GM18858 (cell line): ENCODE measurements at regions not wholly inside any gene's neighbourhood (a gene's known extent, or its start where the extent isn't known, plus 50 kb on each side); places are given as distances from the start of the nearest gene placed in this dataset.

Experiments
- ATAC-seq: cut with Tn5 transposase; IDR thresholded peaks from one replicate; pipeline ENCODE4 v1.9.1; 2021; ENCODE audit not compliant: unreplicated experiment

GRCh38 chr10:8588135-8588534 lies 533.6 kb downstream of the GATA3 start:
- ATAC-seq = no peak

GRCh38 chr10:8590518-8590917 lies 536.0 kb downstream of the GATA3 start:
- no peak for ATAC-seq

DNA sequence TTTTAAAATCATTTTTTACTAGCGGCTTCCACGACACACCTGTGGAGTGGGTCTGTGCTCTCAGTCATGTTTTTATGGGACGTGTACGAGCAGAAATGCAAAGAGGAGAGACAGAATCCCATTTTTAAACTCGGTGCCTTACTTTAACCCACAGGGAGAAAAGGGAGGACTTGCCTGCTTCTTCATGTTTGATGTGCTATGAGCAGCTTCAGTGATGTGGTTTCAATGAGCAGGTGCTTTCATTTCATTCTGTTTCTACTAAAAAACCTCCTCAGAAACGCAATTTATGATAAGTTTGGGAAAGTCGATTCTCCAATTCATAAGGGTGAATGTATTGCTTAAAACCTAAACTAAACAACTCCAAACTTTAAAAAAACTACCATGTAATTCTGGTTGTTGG lies 537.2 kb downstream of the GATA3 start:
- no peak for ATAC-seq

- no peak for ATAC-seq
These were observed 539.7 kb downstream of the GATA3 start for GRCh38 chr10:8594176-8594575.

DNA sequence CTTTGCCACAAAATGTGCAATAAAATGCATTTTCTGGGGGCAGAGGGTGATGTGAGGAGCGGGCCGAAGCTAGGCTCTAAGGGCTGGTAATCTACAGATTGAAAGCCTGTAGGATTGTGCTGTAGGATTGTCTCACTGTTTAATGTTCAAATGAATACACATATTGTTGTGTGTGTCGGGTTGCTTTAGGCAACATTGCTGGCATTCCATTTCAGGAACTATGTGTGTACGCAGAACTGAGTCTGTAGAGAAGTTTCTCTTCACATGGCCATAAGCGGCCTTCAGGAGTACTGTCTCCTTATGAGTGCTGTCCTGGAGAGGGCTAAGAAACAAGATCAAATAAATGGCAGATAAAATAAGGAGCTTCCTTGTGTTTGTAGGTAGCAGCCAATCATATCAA lies 540.2 kb downstream of the GATA3 start:
- ATAC-seq = no peak

DNA sequence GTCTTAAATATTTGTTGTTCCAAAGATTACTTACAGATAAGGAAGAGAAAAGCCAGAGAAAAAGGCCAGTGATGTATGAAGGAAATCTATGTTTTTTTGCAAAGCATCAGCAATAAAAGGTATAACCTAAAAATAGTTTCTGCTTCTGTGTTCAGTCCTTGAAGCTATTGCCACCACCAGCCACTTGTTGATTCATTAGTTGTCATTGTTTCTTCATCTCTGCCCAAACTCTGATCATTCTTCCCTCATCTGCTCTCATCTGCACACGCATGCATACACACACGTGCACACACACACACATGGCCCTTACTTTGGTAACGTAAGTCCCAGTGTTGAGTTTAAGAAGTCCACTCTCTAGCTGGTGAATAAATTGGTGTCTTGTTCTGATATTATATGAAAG lies 540.7 kb downstream of the GATA3 start:
- no peak for ATAC-seq

- ATAC-seq = no peak
These were observed 542.5 kb downstream of the GATA3 start for GRCh38 chr10:8596929-8597472.

DNA sequence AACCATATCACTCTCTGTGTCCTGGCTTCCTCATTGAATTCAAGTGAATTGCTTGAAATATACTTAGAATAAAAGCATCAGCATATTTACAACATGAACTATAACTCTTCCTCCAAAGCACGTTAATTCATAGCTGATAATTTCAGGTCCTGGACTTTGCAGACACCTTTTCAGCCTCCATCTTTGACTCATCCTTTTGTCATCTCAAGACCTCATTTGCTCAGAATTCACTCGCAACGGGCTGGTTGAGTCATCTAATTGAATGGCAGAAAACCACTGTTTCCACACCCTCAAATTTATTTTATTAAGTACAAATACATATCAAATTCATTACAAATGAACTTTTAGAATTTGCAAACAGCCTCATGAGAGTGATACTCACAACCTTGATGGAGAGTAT lies 545.7 kb downstream of the GATA3 start:
- ATAC-seq = no peak

DNA sequence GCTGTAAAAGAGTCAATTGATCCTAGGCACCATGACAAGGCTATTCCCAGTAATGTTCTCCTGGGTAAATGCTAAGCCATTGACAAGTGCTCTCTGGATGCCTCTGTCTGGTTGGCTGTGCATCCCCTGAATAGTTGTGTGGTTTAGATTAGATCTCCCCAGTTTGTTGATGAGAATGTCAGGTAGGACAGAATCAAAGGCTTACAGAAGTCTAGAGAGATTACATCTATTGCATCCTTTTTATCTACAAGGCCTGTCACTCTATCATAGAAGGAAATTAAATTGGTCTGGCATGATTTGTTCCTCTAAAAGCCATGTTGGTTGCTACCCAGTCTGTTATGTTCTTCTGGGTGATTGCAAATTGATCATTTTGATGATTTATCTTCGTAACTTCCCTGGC lies 548.3 kb downstream of the GATA3 start:
- ATAC-seq = no peak

DNA sequence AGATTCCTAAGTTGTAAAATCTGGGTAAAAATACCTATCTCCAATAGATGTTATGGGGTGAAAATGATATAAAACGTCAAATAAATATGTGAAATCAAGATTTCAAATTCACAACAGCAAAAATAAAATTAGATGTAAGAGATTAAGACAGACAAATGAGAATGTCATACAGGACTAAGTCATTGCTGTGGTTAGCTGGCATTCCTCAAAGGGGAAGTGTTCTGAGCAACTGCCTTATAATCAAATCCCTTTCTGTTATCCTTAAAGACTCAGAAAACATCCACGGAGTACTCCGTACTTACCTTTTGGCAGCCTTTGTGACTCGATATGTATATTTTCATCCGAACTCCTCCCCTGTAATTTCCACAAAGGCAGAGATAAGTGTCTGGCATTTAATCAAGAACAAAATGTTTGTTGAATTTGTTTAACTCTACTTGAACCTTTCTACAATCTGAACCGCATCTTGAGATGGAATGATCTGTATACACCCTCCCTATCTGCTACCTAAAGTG lies 559.6 kb downstream of the GATA3 start:
- ATAC-seq = no peak

DNA sequence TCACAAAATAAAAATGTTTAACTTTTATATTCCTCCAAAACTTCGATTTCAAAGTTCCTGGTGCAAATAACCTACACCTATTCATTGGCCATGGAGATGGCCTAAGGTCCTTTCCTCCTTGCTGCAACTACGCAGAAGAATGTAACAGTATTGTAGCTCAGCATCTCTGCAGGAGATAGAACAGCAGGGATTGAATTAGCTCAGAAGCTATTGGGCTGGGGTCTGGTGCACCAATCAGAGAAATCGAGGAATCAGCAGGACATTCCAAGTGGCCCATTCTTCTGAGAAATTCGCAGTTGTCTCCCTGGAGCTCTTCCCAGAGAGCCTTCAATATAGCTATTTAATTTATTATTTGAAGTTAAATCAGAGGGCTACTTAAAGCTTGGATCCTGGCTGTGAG lies 560.6 kb downstream of the GATA3 start:
- no peak for ATAC-seq

DNA sequence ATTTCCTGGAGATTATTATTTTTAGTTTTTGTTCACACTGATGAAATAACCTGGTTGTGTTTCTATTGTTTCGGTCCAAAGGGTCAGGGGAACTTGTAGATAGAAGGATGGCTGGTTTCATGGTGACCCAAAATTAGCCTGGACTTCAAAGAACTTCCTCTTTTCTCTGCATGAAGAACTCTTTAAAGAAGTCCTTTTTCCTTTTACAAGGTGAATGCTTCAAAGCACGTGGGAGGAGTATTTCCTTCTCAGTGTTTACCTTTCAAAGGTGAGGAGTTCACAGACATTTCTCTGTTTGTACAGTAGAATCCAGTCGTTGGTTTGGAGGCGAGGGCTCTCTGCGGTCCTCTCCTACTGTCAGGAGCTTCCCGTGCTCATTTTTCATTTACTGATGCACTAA lies 561.7 kb downstream of the GATA3 start:
- ATAC-seq = peak; percentile 91

DNA sequence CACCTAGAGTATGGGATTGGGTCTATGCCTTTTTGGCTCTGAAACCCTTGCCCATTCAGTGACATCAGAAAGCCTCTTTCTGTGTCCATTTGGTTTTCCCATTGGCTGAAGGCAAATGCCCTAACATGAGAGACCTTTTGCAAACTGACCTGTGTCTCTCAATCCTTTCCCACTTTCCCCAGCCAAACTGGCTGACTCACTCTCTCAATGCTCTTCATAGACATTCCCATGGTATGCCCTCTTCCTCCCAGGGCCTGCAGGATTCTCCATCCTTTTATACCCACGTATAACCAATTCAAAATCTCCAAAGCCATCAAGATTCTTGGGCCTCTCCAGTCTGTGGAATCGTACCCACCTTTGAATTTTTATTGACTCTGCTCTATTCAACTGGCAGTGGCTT lies 563.3 kb downstream of the GATA3 start:
- ATAC-seq = no peak

DNA sequence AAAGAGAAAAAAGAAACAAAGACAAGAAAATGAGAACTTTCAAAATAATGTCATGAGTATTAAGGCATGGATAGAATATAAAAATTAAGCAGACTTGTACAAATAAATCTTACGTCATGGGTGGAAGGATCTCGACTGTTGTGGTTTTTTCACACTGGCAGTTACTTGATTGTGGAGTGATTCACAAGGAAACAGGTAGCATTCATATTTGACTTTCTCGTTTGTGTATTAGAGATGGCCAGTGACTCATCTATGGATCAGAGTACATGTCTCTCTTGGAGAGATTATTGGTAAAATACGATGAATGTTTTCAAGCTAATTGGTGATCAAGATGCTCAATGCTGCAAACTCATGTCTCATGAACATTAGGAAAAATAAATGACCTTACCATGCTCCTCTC lies 564.3 kb downstream of the GATA3 start:
- no peak for ATAC-seq

DNA sequence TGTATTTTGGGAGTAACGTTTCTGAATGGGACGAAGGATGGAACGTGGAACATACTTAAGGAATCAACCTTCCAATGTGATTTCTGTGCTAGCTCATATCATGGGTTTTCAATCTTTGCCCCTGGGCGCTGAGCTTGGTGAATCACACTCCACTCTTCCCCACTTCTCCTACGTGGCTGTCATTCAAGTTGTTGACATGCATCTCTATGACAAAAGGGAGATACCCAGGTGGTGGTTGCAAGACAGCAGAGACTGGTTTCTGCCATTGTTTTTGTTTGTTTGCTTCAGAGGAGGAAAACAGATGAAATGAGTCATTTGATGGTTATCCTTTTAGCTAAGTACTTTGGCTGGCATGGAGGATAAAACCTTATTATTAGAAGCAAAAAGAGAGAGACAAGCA lies 573.9 kb downstream of the GATA3 start:
- ATAC-seq = no peak

DNA sequence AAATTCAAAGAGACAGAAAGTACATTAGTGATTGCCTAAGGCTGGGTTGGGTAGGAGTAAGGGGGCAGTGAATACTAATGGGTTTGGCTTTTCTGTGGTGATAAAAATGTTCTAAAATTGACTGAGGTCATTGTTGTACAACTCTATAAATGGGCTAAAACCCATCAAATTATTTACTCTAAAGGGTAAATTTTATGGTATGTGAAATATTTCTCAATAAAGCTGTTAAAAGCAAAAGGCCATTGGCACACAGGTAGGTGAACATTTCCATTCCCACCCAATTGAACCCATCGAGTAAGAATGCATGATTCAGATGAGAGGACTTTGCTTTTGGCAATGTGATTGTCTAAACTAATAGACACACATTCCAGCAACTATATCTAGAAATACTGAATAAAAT lies 579.4 kb downstream of the GATA3 start:
- no peak for ATAC-seq

DNA sequence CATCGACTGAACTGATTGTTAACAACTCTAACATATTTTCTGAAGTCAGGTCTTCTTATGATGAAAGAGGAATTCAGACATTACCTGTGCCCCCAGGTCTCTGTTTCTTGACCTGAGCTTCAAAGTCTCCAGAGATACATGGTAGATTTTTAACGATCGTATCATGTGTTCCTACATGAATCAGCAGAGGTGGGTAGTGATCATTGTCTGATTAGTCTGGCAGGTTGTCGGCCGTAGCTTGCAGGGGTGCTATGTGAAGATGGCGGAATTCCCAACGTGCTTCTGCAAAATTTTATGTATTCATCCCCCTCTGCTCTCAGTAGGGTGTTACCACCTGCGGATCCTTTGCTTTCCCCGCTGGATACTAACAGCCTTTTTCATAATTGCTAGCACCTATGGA lies 581.9 kb downstream of the GATA3 start:
- ATAC-seq = no peak

- ATAC-seq = no peak
These were observed 583.2 kb downstream of the GATA3 start for GRCh38 chr10:8637640-8638039.

GRCh38 chr10:8638088-8638672 lies 583.7 kb downstream of the GATA3 start:
- no peak for ATAC-seq

DNA sequence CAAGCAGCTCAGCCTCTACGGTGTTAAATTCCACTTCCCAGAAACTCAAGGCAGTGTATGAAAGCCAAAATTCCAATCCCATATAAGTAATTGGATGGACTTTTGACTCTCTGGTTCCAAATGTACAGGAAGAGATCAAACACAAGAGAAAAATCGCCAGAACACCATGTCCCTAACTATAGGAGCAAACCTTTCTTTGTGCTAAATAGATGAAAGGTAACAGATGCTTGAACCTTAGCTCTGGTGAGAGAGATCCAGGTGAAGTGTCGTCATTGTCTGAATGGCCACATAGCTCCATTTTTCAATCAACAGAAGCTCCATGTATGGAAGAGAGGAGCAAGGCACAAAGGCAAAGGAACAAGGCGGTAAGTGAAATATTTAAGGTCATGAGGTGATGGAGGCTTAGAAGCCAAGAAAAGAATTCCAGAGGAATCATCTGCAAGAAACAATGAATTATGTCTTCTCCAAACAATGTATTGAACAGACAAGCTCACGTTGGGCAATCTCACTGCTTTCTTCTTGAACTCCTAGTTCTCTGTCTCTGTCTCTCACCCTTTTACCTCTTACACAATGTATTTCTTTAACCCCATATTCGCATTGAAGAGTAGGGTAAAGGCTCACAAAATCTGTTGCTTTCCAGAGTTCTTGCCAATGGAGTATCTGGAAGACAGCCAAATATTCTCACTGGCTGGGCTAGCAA lies 585.1 kb downstream of the GATA3 start:
- no peak for ATAC-seq

DNA sequence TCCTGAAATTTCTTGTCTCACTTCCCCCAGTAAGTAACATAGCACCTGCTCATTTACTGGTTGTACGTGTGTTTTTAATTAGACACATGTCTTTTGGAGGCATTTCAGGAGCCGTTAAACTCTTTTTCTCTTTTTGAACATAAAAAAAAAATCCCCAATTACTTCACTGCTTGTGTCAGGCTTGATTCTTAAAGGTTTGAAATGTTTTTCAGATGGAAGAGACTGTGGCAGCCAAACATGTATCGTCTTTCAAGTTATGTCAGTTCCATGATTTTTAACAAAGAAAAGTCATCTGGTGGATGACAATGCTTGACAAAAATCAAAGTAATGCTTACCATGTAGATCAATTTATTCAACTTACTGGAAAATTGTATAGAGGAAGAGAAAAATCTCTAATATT lies 585.8 kb downstream of the GATA3 start:
- no peak for ATAC-seq

DNA sequence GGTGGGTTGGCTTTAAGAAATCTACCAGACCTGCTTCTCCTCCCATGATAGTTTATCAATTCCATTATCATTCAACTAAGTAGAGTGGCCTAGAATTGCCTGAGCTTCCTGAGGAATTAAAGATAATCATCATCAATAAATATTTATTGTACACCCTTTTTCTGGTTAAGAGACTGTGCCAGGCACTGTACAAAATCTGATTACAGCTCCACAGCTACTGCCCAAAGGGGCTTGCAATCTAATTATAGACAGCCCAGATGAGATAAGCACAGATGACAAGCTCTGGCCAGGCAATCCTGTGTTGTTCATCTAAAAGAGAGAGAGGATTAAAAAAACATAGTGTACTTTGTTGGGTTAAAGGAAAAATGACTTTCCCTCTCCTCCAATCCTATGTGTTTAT lies 586.4 kb downstream of the GATA3 start:
- no peak for ATAC-seq

DNA sequence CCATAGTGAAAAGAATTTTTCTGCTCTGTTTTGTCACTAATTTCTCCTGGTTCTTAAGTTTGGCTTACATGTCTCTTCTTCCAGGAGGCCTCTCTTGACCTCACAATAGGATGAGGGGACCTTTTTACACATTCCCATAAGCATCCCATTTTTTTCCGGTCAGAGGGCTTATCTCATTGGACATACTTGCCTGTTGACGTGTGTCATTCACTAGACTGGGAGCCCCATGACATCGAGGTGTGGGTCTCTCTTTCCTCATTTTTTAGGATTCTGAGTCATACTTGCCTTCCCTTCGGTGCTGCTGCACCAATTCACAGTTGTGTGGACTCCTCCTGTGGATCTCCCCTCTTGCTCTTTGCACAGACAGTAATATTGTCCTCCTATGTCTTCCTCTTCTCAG lies 601.8 kb downstream of the GATA3 start:
- no peak for ATAC-seq
